Esophagus squamous epithelium (tissue), 5 donors: ENCODE measurements at regions not wholly inside any gene's neighbourhood (a gene's known extent, or its start where the extent isn't known, plus 50 kb on each side); places are given as distances from the start of the nearest gene placed in this dataset.

Experiments
- DNase-seq: peaks from one replicate; lab custom pipeline; 2025; lab: John Stamatoyannopoulos, UW
- H3K27ac ChIP-seq, 4 donors: fragments of 200-600 bp; sonication (generic); one replicate each; pipeline ENCODE4 v1.5.1; 2016 to 2019; ENCODE audit warnings: mild to moderate bottlenecking in 1 of 4
- H3K27me3 ChIP-seq, 4 donors: fragments of 200-600 bp; sonication (generic); 1 replicate in 3 of 4; 2 replicates in 1 of 4; pipeline versions ENCODE4 v1.5.1 to v1.6.0; 2017 to 2021; ENCODE audit warnings: antibody characterized with exemption in 1 of 4
- H3K36me3 ChIP-seq, 3 donors: fragments of 200-600 bp; sonication (generic); one replicate each; pipeline ENCODE4 v1.5.1; 2016 to 2019
- H3K4me1 ChIP-seq, 3 donors: fragments of 200-600 bp; sonication (generic); one replicate each; pipeline ENCODE4 v1.5.1; 2017 to 2019
- H3K4me3 ChIP-seq, 4 donors: fragments of 200-600 bp; sonication (generic); 1 replicate in 3 of 4; 2 replicates in 1 of 4; pipeline ENCODE4 v1.5.1; 2016 to 2019; ENCODE audit warnings: mild to moderate bottlenecking in 2 of 4, moderate library complexity in 1 of 4
- H3K9me3 ChIP-seq, 3 donors: fragments of 200-600 bp; sonication (generic); one replicate each; pipeline ENCODE4 v1.5.1; 2016 to 2019
- POLR2A ChIP-seq, 4 donors: fragments of 450-650 bp; IDR thresholded peaks; one replicate each; pipeline ENCODE4 v1.6.1; 2017; ENCODE audit warnings: antibody characterized with exemption in 4 of 4, mild to moderate bottlenecking in 4 of 4, moderate library complexity in 3 of 4
- WGBS, 2 donors: methylation state at CpG; one replicate each; pipeline ENCODE4 v1.1.5; 2018; 5-methylcytosine and 5-hydroxymethylcytosine counted together
- intact Hi-C: fragments of 100-400 bp; cut with DNase I; formaldehyde crosslinking; loops from one replicate; pipeline ENCODE4 v1.15.0; 2022
- TF ChIP-seq, protein P1 (sequence below), 6 experiments: fragments of 450-650 bp in 4 of 6; fragments of 200-600 bp in 2 of 6; sonication (generic) in 2 of 6; IDR thresholded peaks; one replicate each; pipeline ENCODE4 v1.5.1; 2016 to 2019; ENCODE audit warnings: antibody characterized with exemption in 6 of 6, mild to moderate bottlenecking in 4 of 6, moderate library complexity in 4 of 6
- donor health status: DM: yes; HTN: yes; CAD: no.

DNA sequence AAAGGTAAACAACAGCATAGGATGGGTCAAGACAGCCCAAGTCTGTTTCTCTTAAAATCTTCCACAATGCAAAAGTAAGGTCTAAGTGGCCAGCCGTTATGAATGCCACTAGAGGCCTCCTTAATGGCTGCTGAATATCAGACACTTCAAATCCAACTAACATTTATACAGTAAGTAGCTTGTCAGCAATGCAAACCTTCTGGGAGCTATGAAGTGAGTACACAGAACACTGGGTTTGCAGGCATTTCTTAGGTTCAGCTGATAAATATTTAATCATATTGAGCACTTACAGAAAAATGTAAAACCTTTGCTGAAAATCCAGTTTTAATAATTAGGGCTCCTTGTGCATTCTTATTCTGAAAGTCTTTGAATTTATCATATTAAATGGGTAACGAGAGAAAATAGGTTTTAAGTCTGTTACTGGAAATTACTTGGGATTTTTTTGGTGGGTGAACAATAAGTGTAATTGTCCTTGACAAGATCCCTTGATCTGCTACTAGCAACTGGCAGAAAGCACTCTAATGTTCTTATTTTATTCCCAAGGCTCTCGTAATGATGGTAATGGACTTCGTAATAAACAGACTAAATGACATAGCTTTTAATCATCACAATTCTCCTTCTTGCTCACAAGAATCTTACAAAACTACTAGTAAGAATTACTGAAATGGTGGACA, 141.7 kb upstream of the GPR149 start:
- Histone ChIP-seq H3K27me3 (no peaks in the 10 kb centered on the region), H3K27ac (no peak overlapping the region), H3K36me3 (no peaks in the 10 kb centered on the region), H3K4me1 (no peaks in the 10 kb centered on the region), H3K4me3 (no peak overlapping the region), H3K9me3 (no peaks in the 10 kb centered on the region)
- DNase-seq: no peak
- TF ChIP-seq POLR2A (IDR thresholded peaks at IDR 0.05): no peak
- TF ChIP-seq, protein P1, sequence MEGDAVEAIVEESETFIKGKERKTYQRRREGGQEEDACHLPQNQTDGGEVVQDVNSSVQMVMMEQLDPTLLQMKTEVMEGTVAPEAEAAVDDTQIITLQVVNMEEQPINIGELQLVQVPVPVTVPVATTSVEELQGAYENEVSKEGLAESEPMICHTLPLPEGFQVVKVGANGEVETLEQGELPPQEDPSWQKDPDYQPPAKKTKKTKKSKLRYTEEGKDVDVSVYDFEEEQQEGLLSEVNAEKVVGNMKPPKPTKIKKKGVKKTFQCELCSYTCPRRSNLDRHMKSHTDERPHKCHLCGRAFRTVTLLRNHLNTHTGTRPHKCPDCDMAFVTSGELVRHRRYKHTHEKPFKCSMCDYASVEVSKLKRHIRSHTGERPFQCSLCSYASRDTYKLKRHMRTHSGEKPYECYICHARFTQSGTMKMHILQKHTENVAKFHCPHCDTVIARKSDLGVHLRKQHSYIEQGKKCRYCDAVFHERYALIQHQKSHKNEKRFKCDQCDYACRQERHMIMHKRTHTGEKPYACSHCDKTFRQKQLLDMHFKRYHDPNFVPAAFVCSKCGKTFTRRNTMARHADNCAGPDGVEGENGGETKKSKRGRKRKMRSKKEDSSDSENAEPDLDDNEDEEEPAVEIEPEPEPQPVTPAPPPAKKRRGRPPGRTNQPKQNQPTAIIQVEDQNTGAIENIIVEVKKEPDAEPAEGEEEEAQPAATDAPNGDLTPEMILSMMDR (IDR thresholded peaks at IDR 0.05): no peak
- intact Hi-C loops: no loop called here
- WGBS, 2 donors: 68 to 69% methylated on average over 4 of the region's 4 CpGs

DNA sequence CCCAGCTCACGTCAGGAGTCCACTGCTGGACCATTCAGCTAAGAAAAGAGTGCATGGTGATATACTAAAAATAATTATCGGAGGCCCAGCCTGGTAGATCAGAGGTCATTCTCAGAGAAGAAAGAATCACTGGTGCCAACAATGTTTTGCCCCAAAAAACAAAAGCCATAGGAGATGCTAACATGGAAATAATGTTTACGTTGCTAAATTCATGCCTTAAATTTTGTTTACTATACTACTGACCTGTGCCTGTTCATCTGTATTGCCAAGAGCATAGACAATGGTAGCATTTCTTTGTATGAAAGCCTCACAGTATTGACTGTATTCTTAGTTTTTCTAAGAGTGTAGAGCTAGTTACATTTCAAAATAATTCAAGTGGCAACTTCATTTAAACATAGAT, 138.1 kb upstream of the GPR149 start:
- 67 to 73% methylated on average over 3 of the region's 3 CpGs for WGBS, 2 donors
- Histone ChIP-seq H3K36me3 (no peaks in the 10 kb centered on the region), H3K4me1 (no peaks in the 10 kb centered on the region), H3K27me3 (no peaks in the 10 kb centered on the region), H3K27ac (no peak overlapping the region), H3K4me3 (no peak overlapping the region), H3K9me3 (no peaks in the 10 kb centered on the region)
- intact Hi-C loops: no loop called here
- DNase-seq: no peak
- TF ChIP-seq POLR2A (IDR thresholded peaks at IDR 0.05): no peak
- TF ChIP-seq, protein P1 (IDR thresholded peaks at IDR 0.05): no peak

DNA sequence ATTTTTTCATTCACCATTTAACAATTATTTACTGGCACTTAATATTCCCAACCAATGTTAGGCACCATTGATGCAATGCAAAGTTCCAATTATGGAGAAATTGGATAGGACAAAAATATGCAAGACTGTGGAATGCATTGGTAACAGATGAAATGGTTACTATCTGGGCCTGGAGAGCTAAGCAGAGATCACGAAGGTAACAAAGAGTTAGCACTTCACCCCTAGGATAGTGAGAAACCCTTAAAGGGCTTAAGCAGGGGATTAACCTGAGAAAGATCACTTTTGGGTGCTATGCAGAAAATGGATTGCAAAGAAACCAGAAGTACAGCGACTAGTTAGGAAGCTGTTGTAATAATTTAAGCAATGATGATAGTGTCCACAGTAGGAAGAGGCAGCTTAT, 129.6 kb upstream of the GPR149 start:
- no peaks in the 10 kb centered on the region for H3K27me3 ChIP-seq
- DNase-seq: no peak
- intact Hi-C loops: no loop called here
- no peaks in the 10 kb centered on the region for H3K4me1 ChIP-seq
- no peaks in the 10 kb centered on the region for H3K9me3 ChIP-seq
- H3K4me3 ChIP-seq: no peak overlapping the region
- H3K36me3 ChIP-seq: no peaks in the 10 kb centered on the region
- WGBS, 2 donors: 52 to 77% methylated on average over 2 of the region's 2 CpGs
- TF ChIP-seq, protein P1 (IDR thresholded peaks at IDR 0.05): no peak
- TF ChIP-seq POLR2A (IDR thresholded peaks at IDR 0.05): no peak
- H3K27ac ChIP-seq: no peak overlapping the region

DNA sequence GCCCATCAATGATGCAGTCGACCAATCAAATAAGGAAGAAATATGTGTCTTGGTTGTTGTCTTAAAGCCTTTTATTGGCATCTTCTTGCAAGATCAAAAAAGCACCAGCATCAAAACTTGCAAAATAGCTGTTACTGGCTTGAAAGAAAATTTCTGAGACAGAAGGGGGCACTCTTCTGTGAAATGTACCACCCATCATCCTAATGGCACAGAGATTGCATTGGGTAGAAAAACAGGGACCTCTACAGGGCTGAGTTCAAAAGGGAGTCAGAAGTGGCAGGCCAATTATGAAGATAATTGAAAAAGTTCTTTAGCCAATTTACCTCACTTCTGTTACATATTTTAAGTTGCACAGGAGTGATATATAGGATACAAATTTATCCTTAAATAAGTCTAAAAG, 122.3 kb upstream of the GPR149 start:
- 0 to 21% methylated on average over 1 of the region's 1 CpG for WGBS, 2 donors
- H3K27ac ChIP-seq: no peak overlapping the region
- intact Hi-C loops: no loop called here

DNA sequence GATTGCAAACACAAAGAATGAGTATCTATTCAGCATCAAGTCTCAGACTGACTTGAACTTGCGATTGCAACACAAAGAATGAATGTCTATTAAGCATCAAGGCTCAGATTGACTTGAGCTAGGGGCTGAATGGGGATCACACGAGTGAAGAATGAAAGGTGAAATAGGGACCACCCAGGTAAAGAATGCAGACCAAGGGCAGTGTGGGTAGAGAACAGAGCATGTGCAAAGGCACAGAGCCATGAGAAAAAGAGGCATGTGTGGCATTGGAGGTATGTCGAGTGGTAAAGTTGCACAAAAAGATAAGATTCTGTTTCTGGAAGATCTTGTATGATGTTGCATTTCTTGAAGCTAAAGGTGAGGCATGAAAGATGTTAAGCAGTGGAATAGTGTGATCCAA, 119.4 kb upstream of the GPR149 start:
- H3K27ac ChIP-seq: no peak overlapping the region
- H3K9me3 ChIP-seq: no peaks in the 10 kb centered on the region
- no peaks in the 10 kb centered on the region for H3K4me1 ChIP-seq
- H3K27me3 ChIP-seq: no peaks in the 10 kb centered on the region
- 58 to 63% methylated on average over 3 of the region's 3 CpGs for WGBS, 2 donors
- no peaks in the 10 kb centered on the region for H3K36me3 ChIP-seq
- DNase-seq: no peak
- H3K4me3 ChIP-seq: no peak overlapping the region
- TF ChIP-seq, protein P1 (IDR thresholded peaks at IDR 0.05): no peak
- TF ChIP-seq POLR2A (IDR thresholded peaks at IDR 0.05): no peak
- intact Hi-C loops: no loop called here

More for the DNA sequence above, 122.3 kb upstream of the GPR149 start:
- Histone ChIP-seq H3K4me3 (no peak overlapping the region), H3K4me1 (no peaks in the 10 kb centered on the region), H3K27me3 (no peaks in the 10 kb centered on the region), H3K9me3 (no peaks in the 10 kb centered on the region), H3K36me3 (no peaks in the 10 kb centered on the region)
- DNase-seq: no peak
- TF ChIP-seq, protein P1 (IDR thresholded peaks at IDR 0.05): no peak
- TF ChIP-seq POLR2A (IDR thresholded peaks at IDR 0.05): no peak
